Vagina (tissue), 2 donors: ENCODE measurements at regions not wholly inside any gene's neighbourhood (a gene's known extent, or its start where the extent isn't known, plus 50 kb on each side); places are given as distances from the start of the nearest gene placed in this dataset.

ENCODE experiments used
- CTCF ChIP-seq, 3 experiments: fragments of 450-650 bp in 2 of 3; fragments of 200-600 bp in 1 of 3; sonication (generic) in 1 of 3; IDR thresholded peaks; one replicate each; pipeline ENCODE4 v1.5.1; 2017 to 2019; ENCODE audit warnings: antibody characterized with exemption in 3 of 3, mild to moderate bottlenecking in 2 of 3, moderate library complexity in 2 of 3
- POLR2A ChIP-seq, 2 donors: fragments of 450-650 bp; IDR thresholded peaks; one replicate each; pipeline ENCODE4 v1.6.1; 2017; ENCODE audit warnings: antibody characterized with exemption in 2 of 2, mild to moderate bottlenecking in 2 of 2, moderate library complexity in 2 of 2
- POLR2AphosphoS5 ChIP-seq, 2 donors: sonication (generic); formaldehyde crosslinking; IDR thresholded peaks; one replicate each; pipeline ENCODE4 v1.9.0; 2017; ENCODE audit warnings: antibody characterized with exemption in 2 of 2, mild to moderate bottlenecking in 2 of 2, low read depth in 1 of 2; ENCODE audit not compliant: insufficient read depth in 1 of 2

- TF ChIP-seq CTCF (IDR thresholded peaks at IDR 0.05) (no peak), POLR2AphosphoS5 (IDR thresholded peaks at IDR 0.05; ENCODE audit: insufficient read depth in 1 of 2, low read depth in 1 of 2) (no peak), POLR2A (IDR thresholded peaks at IDR 0.05) (no peak)
Measured at GRCh38 chr2:188045016-188045415, 246.7 kb upstream of the GULP1 start.
